ENCODE measurements at regions not wholly inside any gene's neighbourhood (a gene's known extent, or its start where the extent isn't known, plus 50 kb on each side); places are given as distances from the start of the nearest gene placed in this dataset.

DNA sequence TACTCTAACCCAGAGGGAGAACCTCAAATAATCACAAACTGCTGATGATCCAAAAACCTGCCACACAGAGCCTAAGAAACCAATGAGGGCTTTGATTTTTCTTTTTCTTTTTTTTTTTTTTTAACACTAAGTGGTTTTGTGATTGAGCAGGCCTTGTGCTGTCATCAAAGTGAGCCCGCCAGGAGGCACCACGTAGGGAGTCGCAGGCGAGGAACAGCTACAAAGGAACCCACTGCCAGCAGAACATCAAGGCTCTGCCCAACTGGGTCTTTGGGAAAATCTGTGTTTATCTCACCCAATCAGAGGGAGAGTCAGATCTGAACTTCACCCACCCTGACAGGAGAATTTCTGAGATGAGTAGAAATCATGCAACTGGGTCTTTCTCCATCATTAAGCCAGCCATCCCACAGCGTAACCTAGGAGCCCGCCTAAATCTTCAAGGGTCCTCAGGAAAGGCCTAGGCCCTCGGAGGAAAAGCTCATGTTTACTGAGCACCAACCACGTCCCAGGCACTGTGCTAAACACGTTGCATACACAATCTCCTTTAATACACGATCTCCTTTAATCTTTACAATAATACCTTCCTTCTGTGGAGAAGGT, 126.9 kb upstream of the FSTL4 start:
- POLR2A ChIA-PET (ENCODE audit: partially characterized antibody): no interaction called here

DNA sequence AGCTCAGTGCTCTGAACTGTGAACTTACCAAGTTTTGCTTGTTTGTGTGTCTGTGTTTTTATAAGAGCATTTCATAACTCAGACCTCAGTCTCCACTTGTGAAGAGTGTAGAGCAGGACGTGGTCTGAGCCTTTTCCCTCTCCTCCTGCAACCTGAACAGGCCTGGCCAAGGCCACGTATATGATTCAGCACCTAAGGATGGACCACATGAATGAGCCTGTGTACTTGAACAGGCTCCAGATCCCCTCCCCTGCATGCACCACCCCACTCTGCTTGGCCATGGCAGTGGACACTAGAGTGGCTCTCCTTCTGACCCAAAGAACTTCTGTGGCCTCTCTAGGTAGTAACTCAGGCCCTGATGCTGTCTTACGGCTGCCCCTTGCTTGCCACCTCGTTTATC, 125.9 kb upstream of the FSTL4 start:
- H3K4me1 Mint-ChIP-seq: no peaks in the 10 kb centered on the region
- Histone ChIP-seq H3K4me1 (ENCODE audit: insufficient read depth, low read length) (no peaks in the 10 kb centered on the region), H3K27me3 (ENCODE audit: insufficient read depth, low read length) (no peaks in the 10 kb centered on the region), H3K27ac (ENCODE audit: low read depth, low read length) (no peak overlapping the region), H3K9me3 (ENCODE audit: control insufficient read depth in 1 of 2, low read length in 2 of 2) (no peaks in the 10 kb centered on the region), H3K36me3 (ENCODE audit: insufficient read depth, low read length) (no peaks in the 10 kb centered on the region), H3K4me3 (ENCODE audit: low read length in 2 of 2) (no peak overlapping the region)
- ChIA-PET CTCF (ENCODE audit: partially characterized antibody) (interaction anchor here (1.4 kb wide), 1 partner anchor 20 kb away, joined by 3 read pairs; no protein-coding TSS in a partner anchor), POLR2A (ENCODE audit: partially characterized antibody) (no interaction called here)
- H3K27me3 Mint-ChIP-seq: peaks cover 5 to 8% of the 10 kb centered on the region in 2 donors
- H3K9me3 Mint-ChIP-seq: no peaks in the 10 kb centered on the region
- intact Hi-C loops (cut with micrococcal nuclease): no loop called here
- no peak for DNase-seq
- no peak overlapping the region for H3K27ac Mint-ChIP-seq
- no peak overlapping the region for H3K4me3 Mint-ChIP-seq
- H3K36me3 Mint-ChIP-seq: no peaks in the 10 kb centered on the region

More for the DNA sequence above, 126.9 kb upstream of the FSTL4 start:
- H3K4me1 Mint-ChIP-seq: no peaks in the 10 kb centered on the region
- no peaks in the 10 kb centered on the region for H3K36me3 ChIP-seq (ENCODE audit: insufficient read depth, low read length)
- H3K4me1 ChIP-seq (ENCODE audit: insufficient read depth, low read length): no peaks in the 10 kb centered on the region
- no peaks in the 10 kb centered on the region for H3K36me3 Mint-ChIP-seq
- no peaks in the 10 kb centered on the region for H3K27me3 ChIP-seq (ENCODE audit: insufficient read depth, low read length)
- no peak overlapping the region for H3K4me3 Mint-ChIP-seq
- no peak for DNase-seq
- peaks cover 8% of the 10 kb centered on the region in 2 donors for H3K27me3 Mint-ChIP-seq
- no peaks in the 10 kb centered on the region for H3K9me3 Mint-ChIP-seq
- intact Hi-C loops (cut with micrococcal nuclease): no loop called here
- no peak overlapping the region for H3K27ac Mint-ChIP-seq
- CTCF ChIA-PET (ENCODE audit: partially characterized antibody): interaction anchor here (1.4 kb wide), 1 partner anchor 19 kb away, joined by 3 read pairs; no protein-coding TSS in a partner anchor
- no peak overlapping the region for H3K4me3 ChIP-seq (ENCODE audit: low read length in 2 of 2)
- no peaks in the 10 kb centered on the region for H3K9me3 ChIP-seq (ENCODE audit: control insufficient read depth in 1 of 2, low read length in 2 of 2)
- H3K27ac ChIP-seq (ENCODE audit: low read depth, low read length): no peak overlapping the region

DNA sequence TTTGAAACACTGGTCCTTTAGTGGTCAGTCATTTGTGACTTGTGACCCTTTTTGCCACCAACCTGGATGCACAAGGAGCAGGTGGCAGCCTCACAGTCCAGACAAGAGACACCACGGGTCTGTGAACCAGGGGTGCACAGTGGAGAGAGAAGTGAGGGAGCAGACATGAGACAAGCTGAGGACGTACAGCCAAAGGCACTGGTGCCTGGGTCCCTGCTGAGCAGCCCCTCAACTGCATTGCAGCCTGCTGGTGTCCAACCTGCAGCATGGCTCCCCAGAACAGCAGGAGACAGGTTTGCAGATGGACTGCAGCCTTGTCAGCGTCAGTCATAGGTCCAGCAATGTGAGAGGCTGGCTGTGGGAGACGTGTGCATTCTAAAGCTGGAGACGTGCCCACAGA, 124.2 kb upstream of the FSTL4 start:
- ChIA-PET POLR2A (ENCODE audit: partially characterized antibody) (no interaction called here), CTCF (ENCODE audit: partially characterized antibody) (no interaction called here)
- no peak overlapping the region for H3K4me3 Mint-ChIP-seq
- Histone ChIP-seq H3K27ac (ENCODE audit: low read depth, low read length) (no peak overlapping the region), H3K36me3 (ENCODE audit: insufficient read depth, low read length) (no peaks in the 10 kb centered on the region), H3K4me3 (ENCODE audit: low read length in 2 of 2) (no peak overlapping the region), H3K27me3 (ENCODE audit: insufficient read depth, low read length) (no peaks in the 10 kb centered on the region), H3K4me1 (ENCODE audit: insufficient read depth, low read length) (no peaks in the 10 kb centered on the region), H3K9me3 (ENCODE audit: control insufficient read depth in 1 of 2, low read length in 2 of 2) (no peaks in the 10 kb centered on the region)
- H3K9me3 Mint-ChIP-seq: no peaks in the 10 kb centered on the region
- no peaks in the 10 kb centered on the region for H3K4me1 Mint-ChIP-seq
- no peak for DNase-seq
- H3K36me3 Mint-ChIP-seq: no peaks in the 10 kb centered on the region
- peaks cover 4 to 7% of the 10 kb centered on the region in 2 donors for H3K27me3 Mint-ChIP-seq
- no peak overlapping the region for H3K27ac Mint-ChIP-seq
- intact Hi-C loops (cut with micrococcal nuclease): no loop called here

GRCh38 chr5:133735346-133735745, 123.0 kb upstream of the FSTL4 start:
- Mint-ChIP-seq H3K9me3 (peaks cover 0 to under 1% (median 0%) of the 10 kb centered on the region in 8 donors), H3K27ac (no peak overlapping the region), H3K27me3 (peaks cover 0 to 6% of the 10 kb centered on the region in 2 donors), H3K36me3 (no peaks in the 10 kb centered on the region), H3K4me1 (no peaks in the 10 kb centered on the region), H3K4me3 (no peak overlapping the region)
- ChIA-PET CTCF (ENCODE audit: partially characterized antibody) (no interaction called here), POLR2A (ENCODE audit: partially characterized antibody) (no interaction called here)
- H3K36me3 ChIP-seq (ENCODE audit: insufficient read depth, low read length): no peaks in the 10 kb centered on the region
- H3K9me3 ChIP-seq (ENCODE audit: control insufficient read depth in 1 of 2, low read length in 2 of 2): no peaks in the 10 kb centered on the region
- no peak for DNase-seq
- no peaks in the 10 kb centered on the region for H3K4me1 ChIP-seq (ENCODE audit: insufficient read depth, low read length)
- H3K4me3 ChIP-seq (ENCODE audit: low read length in 2 of 2): no peak overlapping the region
- intact Hi-C loops (cut with micrococcal nuclease): no loop called here
- H3K27me3 ChIP-seq (ENCODE audit: insufficient read depth, low read length): no peaks in the 10 kb centered on the region
- no peak overlapping the region for H3K27ac ChIP-seq (ENCODE audit: low read depth, low read length)

- Histone ChIP-seq H3K27ac (ENCODE audit: low read depth, low read length) (no peak overlapping the region), H3K36me3 (ENCODE audit: insufficient read depth, low read length) (no peaks in the 10 kb centered on the region), H3K27me3 (ENCODE audit: insufficient read depth, low read length) (no peaks in the 10 kb centered on the region), H3K4me3 (ENCODE audit: low read length in 2 of 2) (no peak overlapping the region), H3K4me1 (ENCODE audit: insufficient read depth, low read length) (no peaks in the 10 kb centered on the region), H3K9me3 (ENCODE audit: control insufficient read depth in 1 of 2, low read length in 2 of 2) (peaks cover 0 to 3% of the 10 kb centered on the region in 2 donors)
- no peak overlapping the region for H3K4me3 Mint-ChIP-seq
- CTCF ChIA-PET (ENCODE audit: partially characterized antibody): no interaction called here
- no peak for DNase-seq
- H3K9me3 Mint-ChIP-seq: peaks cover 0 to 4% (median 0%) of the 10 kb centered on the region in 8 donors
- no peaks in the 10 kb centered on the region for H3K4me1 Mint-ChIP-seq
- H3K36me3 Mint-ChIP-seq: no peaks in the 10 kb centered on the region
- POLR2A ChIA-PET (ENCODE audit: partially characterized antibody): no interaction called here
- H3K27ac Mint-ChIP-seq: no peak overlapping the region
- intact Hi-C loops (cut with micrococcal nuclease): no loop called here
- H3K27me3 Mint-ChIP-seq: peaks cover 0 to 6% of the 10 kb centered on the region in 2 donors
Observed at GRCh38 chr5:133734916-133735315, 122.6 kb upstream of the FSTL4 start.

DNA sequence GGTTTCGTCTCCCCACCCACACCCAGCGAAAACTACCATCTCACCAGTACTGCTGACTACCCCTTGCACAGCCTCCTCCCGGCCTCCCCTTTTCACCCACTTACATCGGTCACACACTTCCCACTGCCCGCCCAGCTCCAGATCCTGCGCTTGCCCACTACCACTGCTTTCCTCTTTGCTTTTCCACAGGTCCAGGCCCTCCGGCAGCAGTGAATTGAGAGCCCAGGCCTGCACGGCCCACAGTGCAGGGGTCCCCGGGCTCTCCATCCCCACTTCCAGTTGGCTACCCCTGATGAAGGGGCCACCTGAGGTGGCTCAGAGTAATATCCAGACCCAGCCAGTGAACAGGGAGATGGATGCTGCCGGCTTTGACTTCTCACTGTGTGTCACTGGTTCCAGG, 120.2 kb upstream of the FSTL4 start:
- Histone ChIP-seq H3K4me1 (ENCODE audit: insufficient read depth, low read length) (no peaks in the 10 kb centered on the region), H3K4me3 (ENCODE audit: low read length in 2 of 2) (no peak overlapping the region), H3K27ac (ENCODE audit: low read depth, low read length) (no peak overlapping the region), H3K27me3 (ENCODE audit: insufficient read depth, low read length) (no peaks in the 10 kb centered on the region), H3K9me3 (ENCODE audit: control insufficient read depth in 1 of 2, low read length in 2 of 2) (peaks cover 0 to 4% of the 10 kb centered on the region in 2 donors), H3K36me3 (ENCODE audit: insufficient read depth, low read length) (no peaks in the 10 kb centered on the region)
- H3K4me1 Mint-ChIP-seq: no peaks in the 10 kb centered on the region
- H3K9me3 Mint-ChIP-seq: peaks cover 0 to 5% (median 0%) of the 10 kb centered on the region in 8 donors
- ChIA-PET CTCF (ENCODE audit: partially characterized antibody) (no interaction called here), POLR2A (ENCODE audit: partially characterized antibody) (no interaction called here)
- no peaks in the 10 kb centered on the region for H3K36me3 Mint-ChIP-seq
- no peak overlapping the region for H3K27ac Mint-ChIP-seq
- H3K27me3 Mint-ChIP-seq: peaks cover 2 to 3% of the 10 kb centered on the region in 2 donors
- no peak overlapping the region for H3K4me3 Mint-ChIP-seq
- no peak for DNase-seq
- intact Hi-C loops (cut with micrococcal nuclease): no loop called here

GRCh38 chr5:133731951-133732350, 119.6 kb upstream of the FSTL4 start:
- Histone ChIP-seq H3K4me1 (ENCODE audit: insufficient read depth, low read length) (no peaks in the 10 kb centered on the region), H3K9me3 (ENCODE audit: control insufficient read depth in 1 of 2, low read length in 2 of 2) (peaks cover 0 to 4% of the 10 kb centered on the region in 2 donors), H3K4me3 (ENCODE audit: low read length in 2 of 2) (no peak overlapping the region), H3K27me3 (ENCODE audit: insufficient read depth, low read length) (no peaks in the 10 kb centered on the region), H3K27ac (ENCODE audit: low read depth, low read length) (no peak overlapping the region), H3K36me3 (ENCODE audit: insufficient read depth, low read length) (no peaks in the 10 kb centered on the region)
- DNase-seq: no peak
- Mint-ChIP-seq H3K27me3 (peaks cover 2 to 3% of the 10 kb centered on the region in 2 donors), H3K4me3 (no peak overlapping the region), H3K27ac (no peak overlapping the region), H3K9me3 (peaks cover 0 to 5% (median 0%) of the 10 kb centered on the region in 8 donors), H3K4me1 (no peaks in the 10 kb centered on the region), H3K36me3 (no peaks in the 10 kb centered on the region)
- POLR2A ChIA-PET (ENCODE audit: partially characterized antibody): no interaction called here
- intact Hi-C loops (cut with micrococcal nuclease): no loop called here
- CTCF ChIA-PET (ENCODE audit: partially characterized antibody): no interaction called here

GRCh38 chr5:133730866-133731265, 118.5 kb upstream of the FSTL4 start:
- H3K9me3 Mint-ChIP-seq: peaks cover 0 to 5% (median 0%) of the 10 kb centered on the region in 8 donors
- Histone ChIP-seq H3K9me3 (ENCODE audit: control insufficient read depth in 1 of 2, low read length in 2 of 2) (peaks cover 0 to 4% of the 10 kb centered on the region in 2 donors), H3K4me1 (ENCODE audit: insufficient read depth, low read length) (no peaks in the 10 kb centered on the region), H3K27me3 (ENCODE audit: insufficient read depth, low read length) (no peaks in the 10 kb centered on the region), H3K27ac (ENCODE audit: low read depth, low read length) (no peak overlapping the region), H3K4me3 (ENCODE audit: low read length in 2 of 2) (no peak overlapping the region), H3K36me3 (ENCODE audit: insufficient read depth, low read length) (no peaks in the 10 kb centered on the region)
- ChIA-PET POLR2A (ENCODE audit: partially characterized antibody) (no interaction called here), CTCF (ENCODE audit: partially characterized antibody) (no interaction called here)
- DNase-seq: no peak
- H3K27ac Mint-ChIP-seq: no peak overlapping the region
- H3K4me3 Mint-ChIP-seq: no peak overlapping the region
- intact Hi-C loops (cut with micrococcal nuclease): no loop called here
- no peaks in the 10 kb centered on the region for H3K4me1 Mint-ChIP-seq
- no peaks in the 10 kb centered on the region for H3K36me3 Mint-ChIP-seq
- H3K27me3 Mint-ChIP-seq: peaks cover 4 to 11% of the 10 kb centered on the region in 2 donors
